ENCODE measurements at regions not wholly inside any gene's neighbourhood (a gene's known extent, or its start where the extent isn't known, plus 50 kb on each side); places are given as distances from the start of the nearest gene placed in this dataset.

DNA sequence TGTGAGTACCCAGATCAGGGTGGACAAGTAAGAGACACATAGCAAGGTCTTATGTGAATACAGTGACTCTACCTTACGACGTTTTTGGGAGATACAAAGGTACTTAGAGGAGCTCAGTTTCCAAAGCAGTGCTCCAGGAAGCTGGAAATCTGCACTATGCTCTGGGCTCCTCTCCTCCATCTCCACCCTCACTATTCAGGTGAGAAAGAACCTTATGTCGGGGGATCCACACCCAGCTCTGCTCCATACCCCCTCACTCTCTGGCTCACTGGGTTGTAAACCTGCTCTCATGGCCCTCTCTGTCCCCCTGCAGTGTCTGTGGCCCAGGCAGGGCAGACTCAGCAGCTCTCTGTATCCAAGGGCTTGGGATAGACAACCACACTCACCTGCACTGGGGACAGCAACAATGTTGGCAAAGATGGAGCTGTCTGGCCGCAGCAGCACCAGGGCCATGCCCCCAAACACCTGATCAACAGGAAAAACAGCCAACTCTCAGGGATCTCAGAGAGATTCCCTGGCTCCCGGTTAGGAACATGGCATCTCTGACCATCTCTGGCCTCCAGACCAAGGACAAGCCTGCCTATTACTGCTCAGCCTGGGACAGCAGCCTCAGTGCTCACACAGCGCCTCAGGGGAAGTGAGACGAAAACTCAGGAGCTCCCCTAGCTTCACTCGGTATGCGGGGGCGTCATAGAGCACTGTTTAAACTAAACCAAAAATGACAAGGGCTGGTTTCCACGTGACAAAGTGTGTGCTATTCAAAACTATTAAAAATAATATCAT lies 60.9 kb upstream of the TOP3B start:
- TF ChIP-seq POLR2A (IDR thresholded peaks at IDR 0.05; ENCODE audit: low read length) (no peak), GATA1 (IDR thresholded peaks at IDR 0.05; ENCODE audit: low read depth, low read length) (no peak)
